Bronchial epithelial cell (primary cell): ENCODE measurements at regions not wholly inside any gene's neighbourhood (a gene's known extent, or its start where the extent isn't known, plus 50 kb on each side); places are given as distances from the start of the nearest gene placed in this dataset.
A peak's percentile ranks its signal among the peaks of the same experiment; 100 is the strongest.

Experiments
- DNase-seq: peaks from one replicate; pipeline ENCODE4 v3.0.0-alpha.2; 2010; ENCODE audit warnings: low read depth
- FAIRE-seq: peaks from 2 replicates; lab custom pipeline; 2011; peaks lifted over from hg19 to GRCh38; lab: Jason Lieb, UNC
- H3K27me3 ChIP-seq: 2 replicates; pipeline ENCODE4 v1.5.1; 2011; ENCODE audit warnings: low read length; ENCODE audit not compliant: control insufficient read depth, insufficient read depth
- H3K36me3 ChIP-seq: 2 replicates; pipeline ENCODE4 v1.5.1; 2011; ENCODE audit warnings: low read length; ENCODE audit not compliant: control insufficient read depth, insufficient read depth
- H3K4me3 ChIP-seq: 2 replicates; pipeline ENCODE4 v1.5.1; 2011; ENCODE audit warnings: mild to moderate bottlenecking, low read depth, low read length, control low read depth
- TF ChIP-seq, protein P1 (sequence below): IDR thresholded peaks from 2 replicates; pipeline ENCODE4 v1.5.1; 2011; ENCODE audit warnings: mild to moderate bottlenecking, moderate library complexity, low read length, control low read depth, inconsistent platforms; ENCODE audit not compliant: insufficient read depth, severe bottlenecking

DNA sequence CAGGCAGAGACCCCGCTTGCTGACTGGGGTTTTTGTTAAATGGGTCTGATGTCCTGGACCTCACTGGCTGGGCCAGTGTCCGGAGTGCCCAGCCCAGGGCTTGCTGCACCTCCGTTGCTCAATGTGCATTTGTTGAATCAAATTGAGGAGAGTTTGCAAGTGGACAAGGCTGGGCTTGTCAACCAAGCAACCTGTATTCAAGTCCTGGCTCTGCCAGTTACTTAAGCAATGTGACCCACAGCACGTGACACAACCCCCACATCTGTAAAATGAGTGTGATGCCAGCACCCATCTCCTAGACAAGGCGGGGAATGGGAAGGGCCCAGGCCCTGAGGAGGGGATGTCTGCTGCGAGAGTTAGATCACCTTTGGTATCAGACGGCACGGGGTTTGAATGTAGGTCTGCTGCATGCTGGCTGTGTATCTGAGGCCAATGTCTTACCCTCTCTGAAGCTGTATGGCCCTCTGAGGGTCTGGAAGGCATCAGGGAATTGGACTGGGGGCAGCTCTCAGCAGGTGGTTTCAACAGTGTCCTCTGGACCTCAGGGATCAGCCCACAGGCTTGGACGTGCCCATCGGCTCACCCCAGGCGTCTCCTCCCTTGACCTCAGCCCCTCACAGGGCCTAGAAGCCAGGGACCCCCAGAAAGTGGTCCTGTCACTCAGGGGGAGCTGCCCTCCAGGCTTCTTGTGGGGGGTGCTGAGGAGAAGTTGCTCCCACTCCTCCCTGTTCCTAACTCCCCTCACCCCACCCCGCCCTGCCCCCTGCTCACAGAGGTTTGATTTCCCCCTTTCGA, 51.0 kb upstream of the RUNX3 start:
- no peak for FAIRE-seq
- Histone ChIP-seq H3K36me3 (no peaks in the 10 kb centered on the region), H3K4me3 (no peak overlapping the region), H3K27me3 (no peaks in the 10 kb centered on the region)
- TF ChIP-seq, protein P1, sequence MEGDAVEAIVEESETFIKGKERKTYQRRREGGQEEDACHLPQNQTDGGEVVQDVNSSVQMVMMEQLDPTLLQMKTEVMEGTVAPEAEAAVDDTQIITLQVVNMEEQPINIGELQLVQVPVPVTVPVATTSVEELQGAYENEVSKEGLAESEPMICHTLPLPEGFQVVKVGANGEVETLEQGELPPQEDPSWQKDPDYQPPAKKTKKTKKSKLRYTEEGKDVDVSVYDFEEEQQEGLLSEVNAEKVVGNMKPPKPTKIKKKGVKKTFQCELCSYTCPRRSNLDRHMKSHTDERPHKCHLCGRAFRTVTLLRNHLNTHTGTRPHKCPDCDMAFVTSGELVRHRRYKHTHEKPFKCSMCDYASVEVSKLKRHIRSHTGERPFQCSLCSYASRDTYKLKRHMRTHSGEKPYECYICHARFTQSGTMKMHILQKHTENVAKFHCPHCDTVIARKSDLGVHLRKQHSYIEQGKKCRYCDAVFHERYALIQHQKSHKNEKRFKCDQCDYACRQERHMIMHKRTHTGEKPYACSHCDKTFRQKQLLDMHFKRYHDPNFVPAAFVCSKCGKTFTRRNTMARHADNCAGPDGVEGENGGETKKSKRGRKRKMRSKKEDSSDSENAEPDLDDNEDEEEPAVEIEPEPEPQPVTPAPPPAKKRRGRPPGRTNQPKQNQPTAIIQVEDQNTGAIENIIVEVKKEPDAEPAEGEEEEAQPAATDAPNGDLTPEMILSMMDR, result no peak
- peak; percentile 54 for DNase-seq
